ENCODE measurements at regions not wholly inside any gene's neighbourhood (a gene's known extent, or its start where the extent isn't known, plus 50 kb on each side); places are given as distances from the start of the nearest gene placed in this dataset.

DNA sequence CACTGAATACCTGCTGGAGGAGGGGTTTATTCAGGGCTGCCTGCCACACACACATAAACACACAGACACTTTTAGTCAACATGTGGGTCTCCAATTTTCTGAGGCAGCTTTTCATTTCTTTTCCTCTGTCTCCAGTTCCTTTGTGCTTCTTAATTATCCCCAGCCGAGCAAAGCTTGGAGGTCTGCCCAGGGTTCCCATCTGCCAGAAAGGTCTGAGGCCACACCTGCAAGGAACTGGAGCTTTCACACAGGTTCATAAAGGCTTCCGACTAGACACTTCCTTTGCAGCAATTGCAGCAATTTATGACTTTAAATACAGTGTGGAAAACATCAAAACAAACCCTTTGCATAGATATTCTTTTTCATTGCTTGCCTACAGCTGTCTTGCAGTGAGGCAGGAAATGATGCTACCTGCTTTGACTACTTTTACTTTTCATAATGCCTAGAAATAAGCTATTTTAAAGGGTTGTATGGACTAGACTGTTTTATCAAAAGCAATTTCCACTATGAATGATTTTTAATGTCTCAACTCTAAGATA is 1318.9 kb downstream of the AACS start:
- no peak for DNase-seq (ENCODE audit: low read depth)

DNA sequence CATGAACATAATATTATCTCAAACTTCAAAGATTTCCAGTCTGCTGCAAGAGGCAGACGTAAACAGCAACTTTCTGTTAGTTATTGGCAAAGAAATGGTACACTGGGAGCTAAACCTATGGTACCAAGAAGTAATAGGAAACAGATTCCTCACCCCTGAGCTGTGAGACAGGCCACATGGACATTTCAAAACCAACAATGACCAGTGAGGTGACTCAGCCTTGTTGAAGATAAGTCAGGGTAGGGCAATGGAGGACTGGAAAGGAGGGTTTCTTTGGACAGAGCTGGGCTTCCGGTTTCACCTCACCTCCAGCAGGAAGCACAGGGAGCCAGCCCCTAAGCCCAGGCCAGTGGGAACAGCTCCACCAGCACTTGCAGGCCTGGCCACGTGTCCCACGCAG is 1320.5 kb downstream of the AACS start:
- no peak for DNase-seq (ENCODE audit: low read depth)

DNA sequence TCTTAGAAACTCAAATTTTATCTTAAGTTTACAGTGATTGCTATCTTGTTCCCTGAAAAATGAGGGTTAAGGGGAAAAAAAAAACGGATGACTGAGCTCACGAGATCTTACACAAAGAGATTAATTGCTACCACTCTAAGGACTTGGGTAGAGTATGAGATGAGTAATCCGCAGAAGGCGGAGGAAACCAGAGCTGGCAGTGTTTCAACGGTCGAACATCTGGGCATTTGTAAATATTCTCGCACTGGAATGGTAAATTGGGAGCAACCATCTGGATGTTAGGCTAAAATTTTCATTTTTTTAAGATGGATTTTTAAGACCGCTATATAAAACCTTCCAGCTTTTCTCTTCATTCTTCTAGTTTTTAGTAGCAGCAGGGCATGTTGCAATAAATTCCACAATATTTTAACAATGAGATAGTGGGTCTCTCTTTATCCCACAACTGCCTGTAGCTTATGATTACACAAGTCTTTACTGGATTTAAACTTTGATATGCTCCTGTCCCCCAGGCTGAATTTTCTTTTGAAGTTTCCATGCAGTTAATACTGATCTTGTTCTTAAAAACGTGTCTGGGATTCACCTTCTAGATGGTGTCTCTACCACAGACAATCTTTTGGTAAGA is 1324.1 kb downstream of the AACS start:
- DNase-seq (ENCODE audit: low read depth), result no peak

DNA sequence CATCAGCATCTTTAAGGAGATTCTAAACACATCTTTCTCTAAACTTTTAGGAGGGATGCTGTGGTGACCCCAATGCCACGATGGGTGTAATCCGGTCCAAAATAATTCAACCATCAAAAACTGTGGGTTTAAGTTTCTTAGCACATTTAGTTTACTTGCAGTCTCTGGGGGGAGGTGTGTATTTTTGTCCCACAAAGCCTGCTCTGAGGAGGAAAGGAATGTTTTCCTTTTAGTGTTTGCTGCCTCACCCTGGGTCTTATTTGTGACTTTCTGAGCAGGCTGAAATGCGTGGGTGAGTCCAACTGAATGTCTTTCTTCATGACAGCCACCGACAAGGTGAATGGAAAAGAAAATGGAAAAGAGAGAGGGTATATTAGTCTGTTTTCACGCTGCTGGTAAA is 1324.7 kb downstream of the AACS start:
- DNase-seq (ENCODE audit: low read depth), result no peak

DNA sequence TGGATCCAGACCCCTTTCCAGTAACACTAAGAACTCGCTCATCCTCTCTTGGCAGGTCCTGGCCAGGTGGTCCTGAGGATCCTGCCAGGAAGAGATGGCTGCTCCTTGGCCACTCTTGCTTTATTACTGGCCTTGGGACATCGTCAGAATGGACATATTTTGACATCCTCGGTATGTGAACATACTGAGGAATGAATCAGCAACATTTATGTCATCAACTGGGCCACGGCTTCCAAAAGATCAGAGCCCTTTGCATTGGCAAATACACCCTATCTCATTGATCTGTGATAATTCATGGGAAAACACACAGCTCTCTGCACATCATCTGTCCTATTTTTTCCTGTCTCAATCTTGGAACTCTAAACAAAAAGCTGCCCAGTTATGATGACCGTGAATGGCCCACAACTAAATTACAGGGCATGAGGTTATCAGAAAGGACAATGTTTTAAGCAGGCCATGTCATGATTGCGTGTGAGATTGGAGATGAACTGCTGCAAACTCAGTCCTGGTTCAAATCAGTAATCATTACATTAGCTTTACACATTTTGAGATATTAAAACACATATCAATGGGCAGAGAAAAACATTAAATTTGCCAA is 1325.8 kb downstream of the AACS start:
- no peak for DNase-seq (ENCODE audit: low read depth)

DNA sequence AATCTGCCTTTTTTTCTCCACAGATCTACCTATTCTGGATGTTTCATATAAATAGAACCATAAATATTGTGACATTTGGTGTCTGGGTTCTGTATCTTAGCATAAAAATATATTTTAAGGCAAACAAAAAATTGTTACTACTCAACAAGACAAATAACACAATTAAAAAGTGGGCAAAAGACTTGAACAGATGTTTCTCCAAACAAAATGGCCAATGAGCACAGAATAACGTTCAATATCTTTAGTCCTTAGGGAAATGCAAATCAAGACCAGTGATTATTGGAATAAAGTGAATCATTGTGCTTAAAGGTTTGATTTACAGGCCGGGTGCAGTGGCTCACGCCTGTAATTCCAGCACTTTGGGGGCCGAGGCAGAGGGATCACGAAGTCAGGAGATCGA is 1331.3 kb downstream of the AACS start:
- DNase-seq (ENCODE audit: low read depth), result no peak

DNA sequence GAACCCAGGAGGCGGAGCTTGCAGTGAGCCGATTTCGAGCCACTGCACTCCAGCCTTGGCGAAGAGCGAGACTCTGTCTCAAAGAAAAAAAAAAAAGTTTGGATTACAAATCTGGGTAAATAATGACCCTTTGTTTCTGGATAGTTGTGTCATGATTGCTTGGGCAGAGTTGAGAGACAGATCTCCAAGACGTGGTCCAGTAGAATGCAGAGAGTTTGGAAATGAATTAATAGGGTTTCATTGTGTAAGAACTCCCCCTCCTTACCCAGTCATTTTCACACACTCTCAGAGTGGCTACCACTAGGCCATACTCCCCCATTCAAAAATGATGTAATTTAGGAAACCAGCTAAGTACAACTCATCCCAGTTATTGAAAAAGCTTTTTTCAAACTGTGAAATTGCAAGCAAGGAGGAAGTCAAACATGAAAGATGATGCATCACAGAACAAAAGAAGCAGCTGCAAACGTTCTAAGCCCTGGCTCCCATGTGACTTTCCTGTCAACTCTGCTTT is 1331.9 kb downstream of the AACS start:
- DNase-seq (ENCODE audit: low read depth), result no peak

DNA sequence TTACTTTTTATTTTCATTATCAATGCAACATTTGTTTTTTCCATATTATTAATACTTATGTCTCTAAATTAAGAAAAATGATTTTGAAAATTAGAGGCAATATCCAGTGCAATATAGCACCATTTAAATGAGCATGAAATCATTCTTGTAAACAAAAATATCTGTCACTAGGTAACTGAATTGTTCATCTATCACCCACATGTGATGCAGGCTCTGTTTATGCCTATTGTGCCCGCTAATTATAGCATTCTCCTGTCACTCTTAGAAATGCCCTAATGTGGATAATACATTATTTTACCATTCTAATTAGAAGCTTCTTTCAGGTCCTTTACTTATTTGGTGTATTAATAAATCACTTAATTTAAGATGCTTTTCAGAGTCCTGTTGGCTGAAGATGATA is 1332.4 kb downstream of the AACS start:
- DNase-seq (ENCODE audit: low read depth), result no peak

DNA sequence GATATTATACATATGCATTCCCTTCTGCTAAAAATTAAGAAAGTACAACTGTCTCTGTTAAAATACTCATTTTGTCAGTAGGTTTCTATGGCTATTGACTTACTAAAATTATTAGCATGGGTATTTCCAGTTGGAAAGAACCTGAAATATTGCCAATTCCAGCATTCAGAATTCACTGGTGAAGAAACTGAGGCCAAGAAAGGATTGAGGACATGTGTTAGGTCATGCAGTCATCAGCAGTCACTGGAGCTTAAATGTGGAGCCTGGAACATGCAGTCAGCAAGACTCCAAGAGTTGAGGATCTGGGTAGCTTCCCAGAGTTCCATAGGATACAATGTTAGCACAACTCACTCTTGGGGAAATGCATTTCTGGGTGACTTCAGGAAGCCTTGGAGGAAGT is 1335.6 kb downstream of the AACS start:
- no peak for DNase-seq (ENCODE audit: low read depth)

DNA sequence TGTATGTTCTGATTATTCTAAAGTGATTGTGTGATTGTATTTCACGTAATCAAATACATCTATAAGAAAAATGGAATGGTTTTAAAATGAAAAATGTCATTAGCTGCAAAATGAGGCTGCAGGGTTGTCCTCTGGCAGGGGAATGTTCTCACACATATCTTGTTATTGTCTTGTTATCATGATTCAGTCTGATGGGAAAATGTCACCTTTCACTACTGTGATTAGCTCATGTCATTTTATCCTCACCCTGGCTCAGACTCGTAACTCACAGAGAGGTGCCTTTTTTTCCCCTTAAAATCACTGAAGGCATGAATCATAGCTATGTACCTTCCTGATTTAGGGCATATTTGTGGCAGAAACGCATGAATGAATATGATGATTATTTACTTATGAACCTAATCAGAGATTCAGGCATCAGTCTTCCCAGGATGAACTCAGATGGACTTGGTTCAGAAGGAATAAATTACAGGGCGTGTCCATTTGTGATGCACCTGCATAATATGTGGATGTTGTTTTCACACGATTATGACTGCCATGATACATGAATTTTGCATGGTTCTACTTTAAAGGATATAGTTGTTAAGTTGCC is 1339.2 kb downstream of the AACS start:
- no peak for DNase-seq (ENCODE audit: low read depth)

DNA sequence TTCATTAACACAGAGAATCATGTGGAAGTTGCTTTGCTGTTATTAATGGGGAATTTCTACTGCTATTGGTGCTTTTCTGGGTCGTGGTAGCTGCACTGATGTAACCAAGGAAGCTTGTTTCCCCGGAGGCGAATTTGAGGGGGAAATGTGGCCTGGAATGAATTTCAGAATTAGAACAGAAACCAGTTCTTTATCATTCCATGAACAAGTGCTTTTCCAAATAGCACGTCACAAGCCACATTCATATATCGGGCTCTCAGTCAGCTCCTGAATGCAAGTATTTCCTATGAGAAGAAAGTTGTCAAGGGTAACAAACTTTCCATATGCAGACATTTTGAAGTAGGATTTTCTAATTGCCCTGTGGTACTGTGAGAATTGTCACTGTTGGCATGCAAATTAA is 1353.2 kb downstream of the AACS start:
- no peak for DNase-seq (ENCODE audit: low read depth)

DNA sequence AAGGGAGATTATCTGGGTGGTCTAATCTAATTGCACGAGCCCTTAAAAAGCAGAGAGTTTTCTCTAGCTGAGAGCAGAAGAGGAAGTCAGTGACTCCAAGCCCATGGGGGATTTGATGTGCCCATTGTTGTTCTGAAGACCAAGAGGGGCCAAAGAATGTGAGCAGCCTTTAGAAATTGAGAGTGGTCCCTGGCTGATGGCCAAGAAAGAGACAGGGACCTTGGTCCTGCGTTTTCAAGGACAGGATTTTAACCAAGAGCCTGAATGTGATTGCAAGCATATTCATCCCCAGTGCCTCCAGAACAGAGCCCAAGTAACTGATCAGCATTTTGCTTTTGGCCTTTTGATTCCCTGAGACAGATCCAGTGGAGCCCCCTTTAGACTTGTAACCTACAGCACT is 1353.9 kb downstream of the AACS start:
- DNase-seq (ENCODE audit: low read depth), result no peak

DNA sequence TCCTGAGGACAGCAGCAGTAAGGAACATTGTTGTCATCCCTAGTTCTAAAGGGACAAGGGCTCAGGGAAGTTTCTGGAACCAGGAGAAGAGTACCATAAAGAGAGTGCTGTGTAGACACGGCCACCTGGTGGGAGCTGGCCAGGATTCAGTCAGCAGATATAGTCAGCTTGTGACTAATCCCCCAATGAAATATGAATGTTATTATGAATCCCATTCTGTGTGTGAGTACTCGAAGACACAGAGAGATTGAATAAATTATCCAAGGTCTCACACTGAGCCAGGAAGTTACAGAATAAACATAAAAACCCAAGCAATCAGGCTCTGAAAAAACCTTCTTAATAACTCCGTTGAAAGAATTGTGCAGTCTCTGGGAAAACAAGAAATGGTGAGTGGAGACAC is 1359.5 kb downstream of the AACS start:
- no peak for DNase-seq (ENCODE audit: low read depth)

DNA sequence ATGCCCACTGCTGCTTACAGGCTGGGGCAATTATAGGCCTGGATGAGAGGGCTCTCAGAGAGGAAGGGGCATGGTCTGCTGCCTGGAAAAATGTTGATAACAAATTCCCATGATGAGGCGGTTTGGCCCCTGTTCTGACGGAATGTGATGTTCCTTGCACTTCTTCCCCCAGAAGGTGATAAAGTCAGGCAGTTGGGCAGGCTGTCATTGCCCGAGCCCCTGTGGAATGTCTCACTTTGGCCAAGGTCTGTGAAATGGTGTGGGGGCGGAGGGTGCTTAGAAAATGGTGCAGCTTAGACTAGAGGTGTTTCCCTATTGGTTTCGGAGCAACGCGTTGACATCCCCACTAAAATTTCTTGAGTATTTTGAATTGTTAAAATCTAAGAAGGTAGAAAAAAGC is 1360.0 kb downstream of the AACS start:
- DNase-seq (ENCODE audit: low read depth), result no peak

DNA sequence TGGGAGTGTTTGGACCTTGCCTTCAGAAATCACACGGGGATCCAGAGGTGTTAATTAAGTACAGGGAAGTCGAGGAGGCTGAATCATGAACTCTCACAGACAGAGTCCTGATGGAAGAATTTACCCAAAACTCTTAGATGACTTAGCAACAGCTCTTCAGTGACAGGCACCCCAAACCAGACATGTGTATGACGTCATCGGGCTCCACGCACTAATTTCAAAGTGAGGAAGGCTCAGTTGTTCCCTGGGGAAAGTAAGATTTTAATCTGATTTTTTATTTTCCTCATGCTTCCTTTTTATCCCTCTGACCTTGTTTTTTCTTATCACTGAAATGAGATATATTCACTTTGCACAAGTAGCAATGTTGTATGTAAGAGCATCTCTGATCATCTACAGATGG is 1363.5 kb downstream of the AACS start:
- no peak for DNase-seq (ENCODE audit: low read depth)

DNA sequence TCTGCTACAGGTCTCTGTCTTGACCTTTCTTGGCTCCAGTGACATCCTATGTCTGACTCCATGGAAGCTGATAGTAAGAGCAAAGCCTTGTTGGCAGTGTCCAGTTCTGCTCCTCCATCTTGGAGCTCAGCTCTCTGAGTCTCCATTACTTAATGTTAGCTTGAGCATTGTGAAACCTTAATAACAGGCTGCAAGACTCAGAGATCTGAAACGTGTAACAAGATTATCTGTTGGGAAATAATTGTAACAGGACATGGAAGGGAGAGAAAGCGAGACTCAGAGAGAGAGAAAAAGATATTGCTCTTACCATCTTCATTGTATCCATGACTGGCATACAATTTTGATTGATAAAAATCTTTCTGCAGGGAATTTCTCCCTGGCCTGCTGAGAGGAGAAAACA is 1365.7 kb downstream of the AACS start:
- DNase-seq (ENCODE audit: low read depth), result no peak

DNA sequence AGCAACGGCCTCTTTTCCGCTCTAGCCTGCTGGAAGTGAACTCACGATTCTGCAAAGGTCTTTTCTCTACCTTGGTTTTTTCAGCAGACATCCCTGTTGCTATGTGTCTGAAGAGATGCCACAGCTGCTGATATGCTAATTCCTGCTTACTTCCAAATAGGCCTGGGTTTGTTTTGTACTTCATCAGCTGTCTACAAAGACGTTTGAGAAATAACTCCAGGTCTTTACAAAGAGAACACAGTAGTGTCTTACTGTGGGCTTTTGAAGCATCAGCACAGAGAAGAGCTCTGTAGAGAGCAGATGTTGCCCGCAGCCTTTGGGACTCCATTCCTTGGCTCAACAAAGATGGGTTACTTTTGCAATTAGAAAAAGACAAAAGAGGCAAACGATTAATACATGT is 1366.5 kb downstream of the AACS start:
- no peak for DNase-seq (ENCODE audit: low read depth)

DNA sequence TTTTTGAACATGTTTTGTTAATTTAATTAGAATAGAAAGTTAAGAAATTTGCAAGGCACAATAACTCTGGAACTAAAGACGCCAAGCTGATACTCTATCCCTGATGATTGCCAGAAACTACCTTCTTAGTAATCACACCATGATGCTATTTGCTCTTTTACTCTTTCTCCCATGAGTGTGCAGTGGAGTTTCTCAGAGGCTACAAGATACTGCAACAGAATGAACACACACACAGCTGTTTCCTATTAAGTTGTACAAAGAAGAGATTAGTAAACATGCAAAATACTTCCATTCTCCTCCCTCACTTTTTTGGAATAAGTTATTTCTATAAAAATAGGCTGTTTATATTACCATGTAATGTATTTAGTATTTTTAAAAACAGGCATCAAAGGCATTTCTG is 1367.5 kb downstream of the AACS start:
- no peak for DNase-seq (ENCODE audit: low read depth)

DNA sequence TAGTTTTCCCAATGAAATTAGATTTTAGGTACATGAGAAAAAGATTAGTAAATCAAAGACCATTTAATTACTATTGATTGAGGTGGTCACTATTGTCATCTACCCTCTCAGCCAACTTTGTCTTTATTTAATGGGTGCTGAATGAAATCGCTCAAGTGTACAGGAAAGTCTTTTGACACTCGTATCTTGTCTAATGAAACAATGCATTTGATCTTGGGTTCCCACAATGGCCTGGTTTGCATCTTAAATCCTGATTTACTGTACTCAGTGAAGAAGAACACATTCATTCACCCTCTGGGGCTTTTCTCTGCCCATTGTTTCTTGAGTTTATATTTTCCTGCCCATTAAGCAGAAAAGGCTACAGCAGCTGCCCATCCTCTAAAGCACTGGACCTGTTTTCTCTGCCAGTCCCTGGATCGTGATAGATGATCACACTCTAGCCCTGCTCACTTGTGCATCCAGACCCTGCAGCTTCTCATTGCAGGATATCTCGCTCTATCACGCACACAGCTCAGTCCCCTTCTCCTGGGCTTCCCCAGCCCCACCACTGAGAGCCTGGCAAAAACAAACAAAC is 1369.3 kb downstream of the AACS start:
- DNase-seq (ENCODE audit: low read depth), result no peak

DNA sequence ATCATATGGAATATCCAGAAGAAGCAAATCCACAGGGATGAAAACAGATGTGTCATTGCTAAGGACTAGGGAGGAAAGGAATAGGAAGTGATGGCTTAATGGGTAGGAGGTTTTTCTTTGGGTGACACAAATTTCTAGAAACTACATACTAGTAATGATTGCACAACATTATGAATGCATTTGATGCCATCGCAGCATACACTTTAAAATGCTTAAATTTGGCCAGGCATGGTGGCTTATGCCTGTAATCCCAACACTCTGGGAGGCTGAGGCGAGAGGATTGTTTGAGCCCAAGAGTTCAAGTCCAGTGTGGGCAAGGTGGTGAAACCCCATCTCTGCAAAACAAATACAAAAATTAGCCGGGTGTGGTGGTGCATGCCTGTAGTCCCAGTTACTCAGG is 1370.8 kb downstream of the AACS start:
- no peak for DNase-seq (ENCODE audit: low read depth)

DNA sequence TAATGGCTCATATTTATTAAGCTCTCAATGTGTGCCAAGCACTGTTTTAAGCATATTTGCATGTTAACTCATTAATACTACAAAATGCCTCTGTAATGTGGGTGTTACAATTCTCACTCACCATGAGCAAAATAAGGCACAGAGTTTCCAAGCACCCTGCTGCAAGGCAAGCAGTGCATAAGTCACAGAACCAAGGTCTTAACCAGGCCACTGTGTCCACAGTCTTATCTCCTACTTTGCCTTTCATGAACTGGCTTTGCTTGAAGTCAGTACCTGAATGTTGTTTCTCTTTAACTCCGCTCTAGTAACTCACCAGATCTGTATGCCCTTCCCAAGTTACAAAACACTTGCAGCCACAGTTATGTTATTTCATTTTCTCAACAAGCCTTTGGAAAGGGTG is 1372.7 kb downstream of the AACS start:
- DNase-seq (ENCODE audit: low read depth), result no peak

DNA sequence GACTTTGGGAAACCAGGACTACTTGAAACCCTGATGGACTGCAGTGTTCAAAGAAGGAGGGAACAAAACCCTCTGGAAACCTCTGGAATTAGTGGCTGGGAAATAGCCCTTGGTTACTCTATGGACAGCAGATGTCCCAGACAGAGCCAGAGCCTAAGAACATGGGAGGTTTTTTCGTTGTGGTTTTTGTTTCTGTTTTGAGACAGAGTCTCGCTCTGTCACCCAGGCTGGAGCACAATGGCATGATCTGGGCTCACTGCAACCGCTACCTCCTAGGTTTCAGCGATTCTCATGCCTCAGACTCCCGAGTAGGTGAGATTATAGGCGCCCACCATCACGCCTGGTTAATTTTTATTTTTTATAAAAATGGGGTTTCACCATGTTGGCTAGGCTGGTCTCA is 1378.7 kb downstream of the AACS start:
- no peak for DNase-seq (ENCODE audit: low read depth)

DNA sequence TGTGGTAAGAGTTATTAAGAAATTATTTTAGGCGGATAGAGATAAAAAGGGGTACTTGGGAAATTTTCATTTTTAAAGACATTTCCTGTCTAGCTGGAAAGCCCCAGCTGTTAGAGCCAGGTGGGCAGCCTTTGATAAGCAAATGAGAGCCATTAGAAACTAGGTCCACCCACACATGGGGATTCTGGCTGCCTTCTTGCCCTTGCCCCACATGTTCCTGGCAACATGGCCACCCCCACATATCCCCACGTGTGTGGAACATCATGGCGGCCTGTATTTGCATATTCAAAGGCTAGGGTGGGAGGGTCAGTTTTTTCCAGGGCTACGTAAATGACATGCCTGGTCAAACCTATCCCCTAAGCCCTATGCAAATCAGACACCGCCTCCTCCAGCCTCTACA is 1382.1 kb downstream of the AACS start:
- DNase-seq (ENCODE audit: low read depth), result no peak

Measured in HS-27A (cell line).